IMR-90 (cell line): ENCODE measurements at regions not wholly inside any gene's neighbourhood (a gene's known extent, or its start where the extent isn't known, plus 50 kb on each side); places are given as distances from the start of the nearest gene placed in this dataset.

ENCODE experiments used
- ATAC-seq: fragments of 200-7000 bp; cut with Tn5 transposase; 2 replicates; pipeline ENCODE4 v1.9.1; 2020; ENCODE audit warnings: low read depth, mild to moderate bottlenecking, moderate library complexity
- BruUV-seq: library from RNA; stranded (reverse); fragments of 400-500 nt; replicated peaks from 2 replicates; lab custom pipeline; 2021; lab: Mats Ljungman, UMichigan
- CTCF ChIA-PET: fragments of 300-600 bp; formaldehyde crosslinking; extraction: SDS; loops from one replicate; lab custom pipeline; 2021; ENCODE audit warnings: antibody characterized with exemption; lab: Yijun Ruan, JAX
- POLR2A ChIA-PET: fragments of 300-600 bp; sonication (Branson Sonifier 250); formaldehyde crosslinking; loops from one replicate; lab custom pipeline; 2022; ENCODE audit warnings: antibody characterized with exemption; ENCODE audit not compliant: unreplicated experiment; lab: Charles Lee
- DNase-seq: peaks from one replicate; pipeline ENCODE4 v3.0.0; 2013
- H2AFZ ChIP-seq: replicated peaks from 2 replicates; pipeline ENCODE3; 2013; ENCODE audit warnings: low read length, mild to moderate bottlenecking; ENCODE audit not compliant: poor library complexity
- H2AK5ac ChIP-seq: 2 replicates; pipeline ENCODE4 v1.6.1; 2013; ENCODE audit warnings: low read depth, low read length, inconsistent platforms
- H2AK9ac ChIP-seq: replicated peaks from 2 replicates; pipeline ENCODE3; 2013; ENCODE audit warnings: mild to moderate bottlenecking, low read depth, low read length, moderate library complexity; ENCODE audit not compliant: poor library complexity
- H2BK120ac ChIP-seq: 2 replicates; pipeline ENCODE4 v1.6.1; 2013; ENCODE audit warnings: low read depth, low read length, inconsistent platforms
- H2BK15ac ChIP-seq: 3 replicates; pipeline ENCODE4 v1.6.1; 2013; ENCODE audit warnings: low read depth, low read length, inconsistent platforms
- H2BK20ac ChIP-seq: 2 replicates; pipeline ENCODE4 v1.6.1; 2013; ENCODE audit warnings: low read depth, mild to moderate bottlenecking, inconsistent platforms, low read length, moderate library complexity
- H2BK5ac ChIP-seq: 2 replicates; pipeline ENCODE4 v1.6.1; 2013; ENCODE audit warnings: mild to moderate bottlenecking, low read depth, low read length, inconsistent platforms; ENCODE audit not compliant: poor library complexity, severe bottlenecking
- H3K14ac ChIP-seq: replicated peaks from 2 replicates; pipeline ENCODE4 v1.6.1; 2013; ENCODE audit warnings: low read depth, low read length, inconsistent platforms
- H3K18ac ChIP-seq: 2 replicates; pipeline ENCODE4 v1.6.1; 2013; ENCODE audit warnings: low read depth, low read length, control low read depth
- H3K23ac ChIP-seq: 2 replicates; pipeline ENCODE4 v1.6.1; 2013; ENCODE audit warnings: low read depth, low read length, inconsistent platforms
- H3K27ac ChIP-seq: 2 replicates; pipeline ENCODE4 v1.5.1; 2013; ENCODE audit warnings: mild to moderate bottlenecking, control low read depth, low read length; ENCODE audit not compliant: insufficient read depth
- H3K27me3 ChIP-seq: 2 replicates; pipeline ENCODE4 v1.6.1; 2013; ENCODE audit warnings: low read length; ENCODE audit not compliant: control insufficient read depth, insufficient read depth
- H3K36me3 ChIP-seq: 2 replicates; pipeline ENCODE4 v1.6.1; 2013; ENCODE audit warnings: low read length, mixed read lengths; ENCODE audit not compliant: control insufficient read depth, insufficient read depth
- H3K4ac ChIP-seq: 2 replicates; pipeline ENCODE4 v1.6.1; 2013; ENCODE audit warnings: low read depth, low read length, inconsistent platforms
- H3K4me1 ChIP-seq: 2 replicates; pipeline ENCODE4 v1.6.1; 2013; ENCODE audit warnings: low read length, mixed read lengths; ENCODE audit not compliant: control insufficient read depth, insufficient read depth
- H3K4me2 ChIP-seq: 2 replicates; pipeline ENCODE4 v1.6.1; 2013; ENCODE audit warnings: low read depth, mild to moderate bottlenecking, control low read depth, low read length, moderate library complexity
- H3K4me3 ChIP-seq: 2 replicates; pipeline ENCODE4 v1.5.1; 2013; ENCODE audit warnings: low read depth, mild to moderate bottlenecking, control low read depth, low read length, moderate library complexity; ENCODE audit not compliant: insufficient read depth
- H3K56ac ChIP-seq: 2 replicates; pipeline ENCODE4 v1.6.1; 2013; ENCODE audit warnings: low read length, inconsistent platforms; ENCODE audit not compliant: insufficient read depth; ENCODE audit errors: extremely low read depth
- H3K79me1 ChIP-seq, 2 experiments: 2 replicates each; pipeline ENCODE4 v1.6.1; 2013; ENCODE audit warnings: low read length in 2 of 2, inconsistent platforms in 1 of 2, low read depth in 1 of 2
- H3K9ac ChIP-seq: 2 replicates; pipeline ENCODE4 v1.6.1; 2013; ENCODE audit warnings: low read depth, low read length, control low read depth
- H3K9me1 ChIP-seq: 2 replicates; pipeline ENCODE4 v1.6.1; 2013; ENCODE audit warnings: low read length, inconsistent platforms; ENCODE audit not compliant: insufficient read depth
- H3K9me3 ChIP-seq: 2 replicates; pipeline ENCODE4 v1.6.1; 2013; ENCODE audit warnings: low read length; ENCODE audit not compliant: control insufficient read depth, insufficient read depth
- H4K20me1 ChIP-seq: 2 replicates; pipeline ENCODE4 v1.6.1; 2013; ENCODE audit warnings: low read length, inconsistent platforms; ENCODE audit not compliant: insufficient read depth
- H4K5ac ChIP-seq: 2 replicates; pipeline ENCODE4 v1.6.1; 2013; ENCODE audit warnings: mild to moderate bottlenecking, low read depth, low read length, control low read depth
- H4K8ac ChIP-seq, 2 experiments: 2 replicates each; pipeline ENCODE4 v1.6.1; 2013; ENCODE audit warnings: low read depth in 2 of 2, low read length in 2 of 2, control low read depth in 1 of 2, inconsistent platforms in 1 of 2
- H4K91ac ChIP-seq: 2 replicates; pipeline ENCODE4 v1.6.1; 2013; ENCODE audit warnings: low read depth, low read length, inconsistent platforms; ENCODE audit not compliant: insufficient read depth
- CHD1 ChIP-seq: IDR thresholded peaks from 2 replicates; pipeline ENCODE4 v1.6.1; 2012; ENCODE audit warnings: low read depth, low read length, improper control_type of control experiment
- CTCF ChIP-seq: conservative IDR thresholded peaks from 2 replicates; pipeline ENCODE4 v1.5.1; 2012; ENCODE audit warnings: mild to moderate bottlenecking, low read depth, low read length, improper control_type of control experiment
- FOS ChIP-seq: fragments of 150-350 bp; IDR thresholded peaks from 2 replicates; pipeline ENCODE4 v1.6.1; 2016; ENCODE audit warnings: low read depth, low read length
- MXI1 ChIP-seq: IDR thresholded peaks from 2 replicates; pipeline ENCODE4 v1.6.1; 2012; ENCODE audit warnings: low read depth, mild to moderate bottlenecking, low read length, moderate library complexity, borderline replicate concordance
- SMC3 ChIP-seq: fragments of 150-350 bp; IDR thresholded peaks from 2 replicates; pipeline ENCODE4 v1.6.1; 2016; ENCODE audit warnings: low read depth, mild to moderate bottlenecking, antibody characterized with exemption, low read length, moderate library complexity
- WGBS, 2 experiments: methylation state at CpG; one replicate each; pipeline versions ENCODE4 v1.1.5 to v1.1.7; 2013; ENCODE audit warnings: missing lambda C conversion rate in 2 of 2; ENCODE audit not compliant: insufficient read length in 1 of 2; ENCODE audit errors: extremely low coverage in 2 of 2; 5-methylcytosine and 5-hydroxymethylcytosine counted together
- dilution Hi-C: fragments of 300-500 bp; cut with HindIII; formaldehyde crosslinking; loops from one replicate; pipeline ENCODE4 v1.14.3; 2018; ENCODE audit warnings: low sequenced_read_pairs; ENCODE audit not compliant: unreplicated experiment
- in situ Hi-C: fragments of 300-500 bp; cut with MboI; formaldehyde crosslinking; loops from 3 replicates; pipeline ENCODE4 v1.14.3; 2019; ENCODE audit warnings: low sequenced_read_pairs, inconsistent platforms, mixed read lengths
- intact Hi-C: fragments of 100-400 bp; cut with micrococcal nuclease; formaldehyde crosslinking; loops from 2 replicates; pipeline ENCODE4 v1.10.0; 2022
- TF ChIP-seq, protein P1 (sequence below): fragments of 150-350 bp; IDR thresholded peaks from 2 replicates; pipeline ENCODE4 v1.6.1; 2017; ENCODE audit warnings: mild to moderate bottlenecking, antibody characterized with exemption, low read length, low read depth

DNA sequence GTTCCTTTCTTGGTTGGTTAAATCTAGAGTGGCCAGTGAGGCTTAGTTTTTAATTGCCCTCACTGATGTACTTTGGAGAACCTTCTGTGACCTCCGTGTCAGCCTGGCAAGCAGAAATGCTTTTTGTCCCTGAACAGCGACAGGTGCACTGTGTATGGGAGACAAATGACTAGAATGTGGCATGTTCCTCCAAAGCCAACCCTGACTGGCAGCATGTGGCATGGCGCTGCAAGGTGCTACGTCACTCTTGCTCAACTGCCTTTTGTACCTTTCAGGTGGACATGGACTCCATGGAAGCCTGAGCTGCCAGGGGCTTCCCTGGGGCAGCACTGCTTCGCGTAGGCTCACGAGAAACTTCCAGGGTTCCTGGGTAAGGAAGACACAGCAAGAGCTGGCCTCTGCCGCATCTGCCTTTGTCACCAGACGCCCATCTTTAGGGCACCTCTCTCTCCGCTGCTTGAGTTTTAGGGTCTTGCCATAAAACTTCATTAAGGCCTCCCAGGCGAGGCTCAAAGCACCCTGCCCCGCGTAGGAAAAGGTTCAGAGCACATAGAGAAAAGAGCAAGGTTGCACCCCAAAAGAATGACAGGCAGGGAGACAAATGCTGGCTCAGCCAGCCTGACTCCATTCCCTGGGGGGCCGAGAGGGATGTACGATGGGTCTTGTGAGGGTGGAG is 167.1 kb upstream of the SOX1 start:
- DNase-seq = no peak
- H2AFZ ChIP-seq = no peak overlapping the region
- no peak overlapping the region for H2BK15ac ChIP-seq
- H3K4me2 ChIP-seq = no peak overlapping the region
- H3K36me3 ChIP-seq = no peaks in the 10 kb centered on the region
- no TSS peak for BruUV-seq
- no peak overlapping the region for H2AK9ac ChIP-seq
- H4K5ac ChIP-seq = no peak overlapping the region
- no peak overlapping the region for H3K4ac ChIP-seq
- peaks cover 67% of the 10 kb centered on the region for H3K9me3 ChIP-seq
- H3K79me1 ChIP-seq = no peaks in the 10 kb centered on the region
- dilution Hi-C loops = no loop called here
- no peak overlapping the region for H3K4me3 ChIP-seq
- POLR2A ChIA-PET = no interaction called here
- no peak overlapping the region for H2BK120ac ChIP-seq
- 70% methylated on average over 4 of the region's 15 CpGs; no CpG with 5 or more reads in 1 of the 2 experiments for WGBS, 2 experiments
- H4K8ac ChIP-seq = no peak overlapping the region
- H4K91ac ChIP-seq = no peak overlapping the region
- no peak overlapping the region for H3K14ac ChIP-seq
- H3K18ac ChIP-seq = no peak overlapping the region
- H3K23ac ChIP-seq = no peak overlapping the region
- H2BK5ac ChIP-seq = no peak overlapping the region
- no peaks in the 10 kb centered on the region for H3K4me1 ChIP-seq
- H3K27ac ChIP-seq = no peak overlapping the region
- CTCF ChIA-PET = no interaction called here
- in situ Hi-C loops = no loop called here
- H2BK20ac ChIP-seq = no peak overlapping the region
- no peaks in the 10 kb centered on the region for H3K9me1 ChIP-seq
- H2AK5ac ChIP-seq = no peak overlapping the region
- H3K9ac ChIP-seq = no peak overlapping the region
- H3K56ac ChIP-seq = no peak overlapping the region
- ATAC-seq = no peak
- intact Hi-C loops = no loop called here
- TF ChIP-seq FOS (no peak), CHD1 (no peak), CTCF (no peak), MXI1 (no peak), SMC3 (no peak)
- TF ChIP-seq, protein P1, sequence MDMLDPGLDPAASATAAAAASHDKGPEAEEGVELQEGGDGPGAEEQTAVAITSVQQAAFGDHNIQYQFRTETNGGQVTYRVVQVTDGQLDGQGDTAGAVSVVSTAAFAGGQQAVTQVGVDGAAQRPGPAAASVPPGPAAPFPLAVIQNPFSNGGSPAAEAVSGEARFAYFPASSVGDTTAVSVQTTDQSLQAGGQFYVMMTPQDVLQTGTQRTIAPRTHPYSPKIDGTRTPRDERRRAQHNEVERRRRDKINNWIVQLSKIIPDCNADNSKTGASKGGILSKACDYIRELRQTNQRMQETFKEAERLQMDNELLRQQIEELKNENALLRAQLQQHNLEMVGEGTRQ = no peak
- H3K27me3 ChIP-seq = no peaks in the 10 kb centered on the region
- H4K20me1 ChIP-seq = no peaks in the 10 kb centered on the region
